IPS-NIHi7 (cell line): ENCODE measurements at regions not wholly inside any gene's neighbourhood (a gene's known extent, or its start where the extent isn't known, plus 50 kb on each side); places are given as distances from the start of the nearest gene placed in this dataset.
"Not testable (repeated sequence)": the region's sequence is repeated elsewhere in the genome, so short reads cannot be mapped to it uniquely, and the experiment has no call there.

Experiments
- DNase-seq: peaks from one replicate; pipeline ENCODE4 v3.0.0; 2012; ENCODE audit warnings: mixed read lengths; ENCODE audit errors: extremely low spot score

- no peak for DNase-seq
These were observed 535.5 kb downstream of the PRR16 start for GRCh38 chr5:120999550-120999949.

DNA sequence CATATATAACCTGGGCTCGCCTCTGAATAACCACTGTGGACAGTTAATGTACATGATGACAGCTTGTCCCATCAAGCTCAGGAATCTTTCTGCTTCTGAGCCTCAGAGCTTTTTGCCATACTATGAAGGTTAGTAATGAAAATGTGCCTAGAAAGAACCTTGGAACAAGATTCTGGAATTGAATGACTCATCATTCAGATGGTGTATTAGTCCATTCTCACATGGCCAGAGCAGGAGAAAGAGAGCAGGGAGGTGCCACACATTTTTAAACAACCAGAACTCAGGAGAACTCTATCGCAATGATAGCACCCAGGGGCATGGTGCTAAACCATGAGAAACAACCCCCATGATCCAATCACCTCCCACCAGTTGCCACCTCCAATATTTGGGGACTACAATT is 542.1 kb downstream of the PRR16 start:
- no peak for DNase-seq

DNA sequence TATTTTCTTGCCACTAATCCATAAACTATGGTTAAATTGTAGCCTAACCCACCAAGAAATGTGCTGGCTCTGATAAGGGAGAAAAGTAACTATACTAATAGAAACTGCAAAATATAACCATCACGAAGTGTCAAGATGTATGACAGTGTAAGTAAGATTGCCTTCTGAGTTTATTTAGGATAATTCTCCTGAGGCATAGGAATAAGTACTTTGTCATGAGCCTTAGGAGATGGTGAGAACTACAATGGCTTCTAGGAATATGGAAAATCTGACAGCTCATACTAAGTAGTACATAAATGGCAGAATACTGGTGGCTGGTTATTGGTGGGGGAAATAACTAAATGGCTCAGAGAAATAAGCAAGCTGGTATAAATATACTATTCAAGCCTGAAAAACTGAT is 543.9 kb downstream of the PRR16 start:
- DNase-seq: no peak

DNA sequence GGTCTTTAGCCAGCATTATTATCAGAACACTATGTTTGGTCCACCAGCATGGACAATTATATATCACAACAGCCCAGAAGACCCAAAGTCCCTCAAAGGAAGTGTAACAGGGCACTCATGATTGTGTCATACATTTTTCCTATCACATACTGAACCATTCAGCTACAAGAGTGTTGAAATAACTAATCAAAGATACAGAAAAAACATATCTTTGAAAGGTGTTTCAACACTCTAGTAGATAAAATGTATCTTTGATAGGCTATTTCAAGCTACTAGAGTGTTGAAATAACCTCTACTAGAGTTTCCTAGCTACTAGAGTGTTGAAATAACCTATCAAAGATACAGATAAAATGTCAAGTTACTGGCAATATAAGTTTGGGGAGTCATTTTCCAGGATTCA is 545.0 kb downstream of the PRR16 start:
- no peak for DNase-seq

DNA sequence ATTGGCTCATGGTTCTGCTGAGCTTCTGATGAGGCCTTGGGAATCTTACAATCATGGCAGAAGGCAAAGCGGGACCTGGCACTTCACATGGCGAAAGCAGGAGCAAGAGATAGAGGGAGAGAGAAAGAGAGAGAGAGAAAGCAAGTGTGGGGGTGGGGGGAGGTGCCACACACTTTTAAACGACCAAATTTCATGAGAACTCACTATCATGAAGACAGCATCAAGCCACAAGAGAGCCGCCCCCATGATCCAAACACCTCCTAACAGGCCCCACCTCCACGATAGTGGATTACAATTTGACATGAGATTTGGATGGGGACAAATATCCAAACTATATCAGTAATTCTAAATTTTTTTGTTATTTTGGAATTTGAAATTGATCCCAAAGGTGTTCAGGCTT is 553.9 kb downstream of the PRR16 start:
- DNase-seq: no peak

DNA sequence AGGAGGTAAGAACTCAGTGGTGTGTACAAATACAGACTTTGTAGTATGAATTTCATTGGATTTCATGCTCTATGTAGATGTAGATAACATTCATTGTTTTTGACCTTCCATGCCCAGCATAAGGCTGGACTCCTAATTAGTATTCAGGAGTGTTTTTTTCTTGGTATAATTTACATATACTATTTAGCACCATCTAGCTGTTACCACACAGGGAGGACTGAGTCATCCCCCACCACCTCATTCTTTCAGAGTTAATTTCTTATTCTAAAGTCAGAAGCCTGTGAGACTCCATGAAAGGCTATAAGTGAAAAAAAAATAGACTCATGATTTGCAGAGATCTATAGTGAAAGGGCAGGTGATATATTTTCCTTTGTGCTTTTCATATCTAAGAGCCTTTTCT is 555.0 kb downstream of the PRR16 start:
- no peak for DNase-seq

GRCh38 chr5:121019734-121020133 is 555.6 kb downstream of the PRR16 start:
- DNase-seq: no peak

DNA sequence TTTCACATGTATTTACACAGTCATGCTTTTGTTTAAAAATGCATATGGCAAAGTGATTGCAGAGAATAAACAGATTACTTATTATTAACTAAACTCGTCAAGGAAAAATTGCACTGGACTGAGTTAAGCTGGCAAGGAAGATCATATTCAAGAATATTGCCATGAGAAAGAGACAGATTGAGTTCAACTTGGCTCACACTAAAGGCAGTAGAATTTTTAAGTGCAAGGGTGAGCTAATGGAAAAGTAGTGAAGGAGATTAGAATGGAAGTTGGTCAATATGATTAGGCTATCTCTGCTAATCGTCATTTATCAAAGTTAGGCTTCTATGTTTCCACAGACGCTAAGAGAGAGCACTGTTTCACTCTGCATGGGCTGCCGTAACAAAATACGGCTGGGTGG is 557.6 kb downstream of the PRR16 start:
- DNase-seq: no peak

DNA sequence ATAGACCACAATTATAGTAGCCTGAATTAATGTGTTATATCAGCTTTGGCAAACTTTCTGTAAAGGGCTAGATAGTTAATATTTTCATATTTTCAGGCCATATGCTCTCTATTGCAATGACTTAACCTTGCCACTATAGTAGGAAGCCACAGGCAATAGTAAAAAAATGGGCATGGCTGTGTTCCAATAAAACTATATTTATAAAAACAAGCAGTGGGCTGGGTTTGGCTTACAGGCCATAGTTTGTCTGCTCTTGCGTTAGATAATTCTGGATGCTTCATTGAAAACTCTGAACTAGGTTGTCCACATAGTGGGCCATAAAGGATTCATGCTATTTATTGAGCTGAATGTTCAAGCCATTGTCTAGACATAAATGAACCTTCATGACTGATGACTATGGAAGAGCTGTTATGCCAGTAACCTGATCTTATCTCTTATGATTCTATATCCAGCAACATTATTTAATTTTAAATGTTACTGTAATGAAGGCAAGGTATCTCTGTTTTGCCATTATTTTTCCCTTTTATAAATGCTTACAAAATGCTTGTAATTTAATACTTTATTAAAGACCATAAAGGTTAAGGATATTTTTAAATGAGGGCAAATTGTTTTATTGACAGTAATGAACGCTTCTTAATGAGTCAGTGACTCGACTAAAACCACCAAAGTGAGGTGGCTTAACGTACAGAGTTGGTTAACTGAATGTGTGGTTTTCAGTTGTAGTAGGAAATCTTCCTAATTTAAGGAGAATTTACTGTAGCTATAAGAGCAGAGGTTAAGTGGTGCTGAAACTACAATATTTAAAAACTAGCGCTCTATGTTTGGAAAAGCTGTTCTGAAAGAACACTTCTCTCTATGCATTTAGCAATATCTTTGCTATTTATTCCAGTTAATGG is 560.6 kb downstream of the PRR16 start:
- no peak for DNase-seq

DNA sequence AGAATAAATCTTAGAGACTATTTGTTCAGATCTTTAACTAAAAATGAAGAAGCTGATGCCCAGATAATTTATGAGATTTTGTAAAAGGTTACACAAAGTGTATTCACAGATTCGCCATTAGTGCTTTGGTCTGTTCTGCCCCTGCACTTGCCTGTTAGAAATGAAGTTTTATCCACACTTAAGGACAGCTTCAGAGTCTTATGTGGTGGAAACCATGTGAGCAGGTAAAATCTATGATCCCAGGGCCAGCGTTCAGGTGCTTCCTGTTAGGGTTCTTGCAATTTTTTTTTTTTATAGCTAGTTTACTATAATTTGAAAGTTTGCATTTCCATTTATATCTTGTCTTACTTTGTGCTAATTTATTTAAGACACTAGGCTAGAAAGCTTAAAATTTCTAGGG is 561.6 kb downstream of the PRR16 start:
- DNase-seq: no peak

DNA sequence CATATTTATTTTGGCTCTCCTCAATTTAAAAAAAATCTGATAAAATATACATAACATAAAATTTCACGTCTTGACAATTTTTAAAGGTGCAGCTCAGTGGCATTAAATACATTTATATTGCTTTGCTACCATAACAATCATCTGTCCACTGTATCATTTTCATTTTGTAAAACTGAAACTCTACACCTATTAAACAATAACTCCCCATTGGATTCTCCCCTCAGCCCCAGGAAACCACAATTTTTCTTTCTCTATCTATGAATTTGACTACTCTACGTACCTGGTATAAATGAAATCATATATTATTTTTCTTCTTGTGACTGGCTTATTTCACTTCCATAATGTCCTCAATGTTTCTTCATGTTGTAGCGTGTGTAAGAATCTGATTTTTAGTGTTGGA is 563.5 kb downstream of the PRR16 start:
- no peak for DNase-seq

GRCh38 chr5:121029536-121030245 is 565.6 kb downstream of the PRR16 start:
- DNase-seq: no peak

- DNase-seq: no peak
These were observed 567.4 kb downstream of the PRR16 start for GRCh38 chr5:121031491-121031890.

DNA sequence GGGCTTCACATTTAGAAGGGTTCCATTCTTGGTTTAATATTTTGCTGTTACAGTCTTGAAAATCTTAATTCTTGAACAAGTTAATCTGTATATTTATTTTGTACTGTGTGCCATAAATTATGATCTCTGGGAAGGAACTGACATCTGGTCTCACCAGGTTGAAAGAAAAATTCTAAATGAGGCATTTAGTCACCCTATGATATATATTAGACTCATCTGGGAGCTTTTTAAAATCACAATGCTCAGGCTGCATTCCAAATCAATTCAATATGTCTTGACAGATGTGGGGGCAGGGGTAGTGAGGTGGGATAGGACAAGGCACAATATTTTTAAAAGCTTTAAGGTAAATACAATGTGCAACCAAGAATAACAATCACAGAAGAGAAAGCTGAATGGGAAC is 569.2 kb downstream of the PRR16 start:
- no peak for DNase-seq

DNA sequence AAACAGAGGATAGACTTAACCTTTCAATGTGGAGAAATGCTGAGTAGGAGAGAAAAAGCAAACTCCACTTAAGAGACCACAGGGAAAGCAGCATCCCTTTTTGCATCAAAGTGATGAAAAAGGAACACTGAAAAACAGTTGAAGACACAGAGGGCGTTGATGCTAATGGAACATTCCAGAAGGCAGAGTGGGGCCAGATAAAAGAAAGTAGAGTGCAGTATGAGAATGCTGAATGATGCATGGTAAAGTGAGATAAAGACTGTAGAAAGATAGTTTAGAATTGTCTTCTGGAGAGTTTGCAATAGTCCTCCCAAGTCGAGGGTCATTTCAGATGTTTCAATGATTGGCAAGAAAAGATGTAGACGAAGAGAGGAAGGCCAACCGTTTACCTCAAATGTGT is 574.3 kb downstream of the PRR16 start:
- no peak for DNase-seq

- DNase-seq: no peak
These were observed 585.9 kb downstream of the PRR16 start for GRCh38 chr5:121049971-121050370.

DNA sequence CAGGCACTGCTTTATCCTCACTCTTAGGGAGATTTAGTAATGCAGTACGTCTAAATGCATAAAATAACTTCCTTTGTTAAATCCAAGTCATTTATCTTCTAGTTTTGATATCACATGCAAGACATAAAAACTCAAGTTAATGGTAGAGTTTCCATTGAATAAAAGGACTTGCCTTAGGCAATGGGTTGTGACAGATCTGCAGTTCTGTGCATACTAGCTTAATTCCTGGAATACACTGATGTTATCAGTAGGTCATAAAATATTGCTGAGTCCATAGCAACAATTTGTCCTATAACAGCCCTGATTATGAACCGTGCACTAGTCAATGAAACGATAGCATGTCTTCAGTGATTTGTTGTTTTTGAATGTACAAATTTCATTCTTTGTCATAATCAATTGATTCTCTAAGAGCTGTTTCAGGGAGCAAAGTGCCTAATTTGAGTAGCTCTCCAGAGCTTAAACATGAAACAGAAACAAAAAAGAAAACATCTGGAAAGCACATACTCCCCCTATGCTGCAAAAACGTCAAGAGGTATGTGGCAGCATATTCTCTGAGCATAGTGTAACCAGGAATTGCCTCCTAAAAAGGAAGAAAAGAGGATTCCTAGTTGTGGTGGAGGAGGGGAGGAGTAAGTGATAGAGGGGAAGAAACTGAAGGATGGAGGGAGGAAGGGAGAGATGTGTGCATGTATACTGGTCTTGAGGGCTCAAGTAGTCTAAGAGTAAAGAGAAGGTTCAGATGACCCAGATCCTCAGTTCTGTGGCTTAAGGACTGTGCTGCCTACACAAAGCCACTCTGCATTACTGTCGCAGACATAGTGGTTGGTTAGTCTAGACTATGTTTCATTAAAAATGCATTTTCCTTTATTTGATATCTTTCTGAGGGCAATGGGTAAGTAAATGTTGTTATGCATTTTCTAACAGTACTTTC is 589.2 kb downstream of the PRR16 start:
- no peak for DNase-seq

DNA sequence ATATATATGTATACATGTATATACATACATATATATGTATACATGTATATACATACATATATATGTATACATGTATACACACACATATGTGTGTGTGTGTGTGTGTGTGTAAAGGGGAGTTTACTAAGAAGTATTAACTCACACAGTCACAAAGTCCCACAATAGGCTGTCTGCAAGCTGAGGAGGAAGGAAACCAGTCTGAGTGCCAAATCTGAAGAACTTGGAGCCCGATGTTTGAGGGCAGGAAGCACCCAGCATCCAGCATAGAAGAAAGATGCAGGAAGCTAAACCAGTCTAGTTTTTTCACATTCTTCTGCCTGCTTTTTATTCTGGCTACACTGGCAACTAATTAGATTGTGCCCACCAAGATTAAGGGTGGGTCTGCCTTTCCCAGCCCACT is 591.5 kb downstream of the PRR16 start:
- no peak for DNase-seq

GRCh38 chr5:121064241-121064640 is 600.1 kb downstream of the PRR16 start:
- not testable (repeated sequence) for DNase-seq

- DNase-seq: no peak
These were observed 622.6 kb downstream of the PRR16 start for GRCh38 chr5:121086671-121087070.

DNA sequence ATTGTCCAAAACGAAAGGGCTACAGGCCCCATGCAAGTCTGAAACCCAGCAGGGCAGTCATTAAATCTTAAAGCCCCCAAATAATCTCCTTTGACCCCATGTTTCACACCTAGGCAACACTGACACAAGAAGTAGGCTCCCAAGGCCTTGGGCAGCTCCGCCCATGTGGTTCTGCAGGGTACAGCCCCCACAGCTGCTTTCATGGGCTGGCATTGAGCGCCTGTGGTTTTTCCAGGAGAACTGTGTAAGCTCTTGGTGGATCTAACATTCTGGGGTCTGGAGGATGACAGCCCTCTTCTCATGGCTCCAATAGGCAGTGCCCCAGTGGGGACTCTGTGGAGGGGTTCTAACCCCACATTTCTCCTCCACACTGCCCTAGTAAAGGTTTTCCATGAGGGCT is 623.5 kb downstream of the PRR16 start:
- DNase-seq: no peak

DNA sequence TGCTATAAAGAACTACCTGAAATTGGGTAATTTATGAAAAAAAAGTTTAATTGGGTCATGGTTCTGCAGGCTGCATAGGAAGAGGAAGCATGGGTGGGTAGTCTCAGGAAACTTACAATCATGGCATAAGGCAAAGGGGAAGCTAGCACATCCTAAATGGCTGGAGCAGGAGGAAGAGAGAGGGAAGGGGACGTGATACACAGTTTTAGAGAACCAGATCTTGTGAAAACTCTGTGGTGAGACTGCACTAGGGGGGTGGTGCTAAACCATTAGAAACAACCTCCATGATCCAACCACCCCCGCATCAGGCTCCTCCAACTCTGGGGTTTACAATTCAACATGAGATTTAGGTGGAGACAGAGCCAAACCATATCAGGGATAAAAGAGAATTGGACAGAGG is 624.2 kb downstream of the PRR16 start:
- DNase-seq: no peak
